Astrocyte of the spinal cord (primary cell): ENCODE measurements at regions not wholly inside any gene's neighbourhood (a gene's known extent, or its start where the extent isn't known, plus 50 kb on each side); places are given as distances from the start of the nearest gene placed in this dataset.

Source experiments
- DNase-seq: peaks from one replicate; pipeline ENCODE4 v3.0.0; 2011; ENCODE audit warnings: low read depth, low spot score
- H3K4me3 ChIP-seq: 2 replicates; pipeline ENCODE4 v1.5.1; 2011; ENCODE audit warnings: low read depth, mild to moderate bottlenecking, low read length, moderate library complexity
- CTCF ChIP-seq: IDR thresholded peaks from 2 replicates; pipeline ENCODE4 v1.5.1; 2012; ENCODE audit warnings: low read depth, mild to moderate bottlenecking, low read length, inconsistent platforms
- in situ Hi-C: cut with HindIII; loops from 2 replicates; pipeline ENCODE4 v1.10.0; 2017; ENCODE audit warnings: low sequenced_read_pairs

GRCh38 chr9:107410420-107410819, 79.1 kb downstream of the KLF4 start:
- in situ Hi-C loops: no loop called here
- TF ChIP-seq CTCF: no peak
- no peak for DNase-seq
- H3K4me3 ChIP-seq: no peak overlapping the region

DNA sequence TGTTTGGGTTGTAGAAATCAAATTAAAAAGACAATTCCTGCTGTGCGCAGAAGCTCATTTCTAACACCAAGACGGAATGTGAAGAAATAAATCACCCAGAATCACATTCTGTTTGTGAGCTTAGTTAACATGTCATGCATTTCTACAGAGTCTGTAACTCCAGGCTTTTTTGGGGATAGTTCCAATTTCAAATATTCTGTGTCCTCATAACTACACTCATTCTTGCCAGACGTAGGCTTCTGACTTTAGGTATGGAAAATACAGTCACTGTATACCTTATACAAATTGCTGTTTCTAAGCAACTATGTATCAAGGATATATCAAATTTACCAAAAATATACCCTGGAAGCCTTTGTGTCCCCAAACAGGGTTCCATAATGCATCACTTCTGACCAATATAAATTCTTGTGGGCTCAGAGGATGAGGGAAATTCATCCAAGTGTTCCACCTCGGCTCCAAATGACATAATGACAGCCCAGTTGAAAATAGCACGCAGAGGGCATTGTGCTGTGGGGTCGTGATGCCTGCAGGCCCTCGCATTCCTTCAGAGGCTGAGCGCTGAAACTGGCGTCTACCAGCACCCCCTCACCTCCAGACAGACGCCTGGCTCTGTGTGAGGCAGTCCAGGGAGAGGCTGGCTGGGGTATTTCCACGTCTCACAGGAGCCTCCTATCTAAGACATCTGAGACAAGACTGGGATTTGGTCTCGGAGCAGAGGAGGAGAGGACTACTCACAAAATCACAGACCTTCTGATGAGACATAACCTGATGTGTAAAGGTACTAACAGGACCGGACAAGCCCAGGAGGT, 79.8 kb downstream of the KLF4 start:
- no peak for TF ChIP-seq CTCF
- H3K4me3 ChIP-seq: no peak overlapping the region
- in situ Hi-C loops: no loop called here
- DNase-seq: no peak

DNA sequence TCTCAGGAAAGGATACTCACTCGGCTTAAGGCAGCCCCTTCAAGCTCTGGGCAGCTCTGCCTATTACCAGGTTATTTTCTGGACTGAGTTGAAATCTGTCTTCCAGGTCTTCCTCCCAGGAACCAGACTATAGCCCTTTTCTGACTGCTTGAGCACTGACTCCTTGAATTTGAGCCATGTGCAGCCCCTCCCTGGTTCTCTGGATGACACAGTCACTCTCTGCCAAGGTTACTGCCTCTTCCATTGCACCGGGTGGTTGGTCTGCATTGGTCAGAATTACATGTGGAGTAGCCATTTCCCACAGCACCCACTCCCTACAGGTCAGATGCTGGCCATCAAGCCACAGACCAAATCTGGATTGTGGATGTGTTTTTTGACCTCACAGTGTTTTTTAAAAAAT, 81.9 kb downstream of the KLF4 start:
- in situ Hi-C loops: no loop called here
- no peak overlapping the region for H3K4me3 ChIP-seq
- no peak for TF ChIP-seq CTCF
- no peak for DNase-seq

- H3K4me3 ChIP-seq: no peak overlapping the region
- TF ChIP-seq CTCF: no peak
- in situ Hi-C loops: no loop called here
- DNase-seq: no peak
Observed at GRCh38 chr9:107405511-107405910, 84.1 kb downstream of the KLF4 start.

GRCh38 chr9:107404736-107405135, 84.8 kb downstream of the KLF4 start:
- no peak overlapping the region for H3K4me3 ChIP-seq
- no peak for DNase-seq
- TF ChIP-seq CTCF: no peak
- in situ Hi-C loops: no loop called here

- TF ChIP-seq CTCF: no peak
- DNase-seq: no peak
- H3K4me3 ChIP-seq: no peak overlapping the region
- in situ Hi-C loops: no loop called here
Observed at GRCh38 chr9:107404161-107404560, 85.4 kb downstream of the KLF4 start.
